ENCODE measurements at regions not wholly inside any gene's neighbourhood (a gene's known extent, or its start where the extent isn't known, plus 50 kb on each side); places are given as distances from the start of the nearest gene placed in this dataset.

DNA sequence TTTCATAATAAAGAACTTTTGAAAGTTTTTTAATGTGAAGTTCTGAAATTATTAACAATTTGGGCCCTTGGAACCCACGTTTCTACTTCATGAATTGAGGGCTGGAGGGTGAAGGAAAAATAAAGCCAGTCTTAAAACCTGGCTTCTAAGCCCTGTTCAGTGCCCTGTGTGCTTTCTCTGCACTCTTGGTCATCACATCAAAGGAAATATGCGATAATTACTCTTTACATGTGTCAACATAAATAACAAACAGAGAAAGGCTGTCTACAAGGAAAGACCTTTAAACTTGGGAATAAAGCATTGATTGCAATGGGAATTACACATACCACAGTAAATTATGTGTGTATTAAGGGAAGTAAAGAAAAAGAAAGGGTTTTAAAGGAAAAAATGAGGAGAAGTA is 150.7 kb upstream of the KLF7 start:
- TF ChIP-seq, protein P1, sequence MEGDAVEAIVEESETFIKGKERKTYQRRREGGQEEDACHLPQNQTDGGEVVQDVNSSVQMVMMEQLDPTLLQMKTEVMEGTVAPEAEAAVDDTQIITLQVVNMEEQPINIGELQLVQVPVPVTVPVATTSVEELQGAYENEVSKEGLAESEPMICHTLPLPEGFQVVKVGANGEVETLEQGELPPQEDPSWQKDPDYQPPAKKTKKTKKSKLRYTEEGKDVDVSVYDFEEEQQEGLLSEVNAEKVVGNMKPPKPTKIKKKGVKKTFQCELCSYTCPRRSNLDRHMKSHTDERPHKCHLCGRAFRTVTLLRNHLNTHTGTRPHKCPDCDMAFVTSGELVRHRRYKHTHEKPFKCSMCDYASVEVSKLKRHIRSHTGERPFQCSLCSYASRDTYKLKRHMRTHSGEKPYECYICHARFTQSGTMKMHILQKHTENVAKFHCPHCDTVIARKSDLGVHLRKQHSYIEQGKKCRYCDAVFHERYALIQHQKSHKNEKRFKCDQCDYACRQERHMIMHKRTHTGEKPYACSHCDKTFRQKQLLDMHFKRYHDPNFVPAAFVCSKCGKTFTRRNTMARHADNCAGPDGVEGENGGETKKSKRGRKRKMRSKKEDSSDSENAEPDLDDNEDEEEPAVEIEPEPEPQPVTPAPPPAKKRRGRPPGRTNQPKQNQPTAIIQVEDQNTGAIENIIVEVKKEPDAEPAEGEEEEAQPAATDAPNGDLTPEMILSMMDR (conservative IDR thresholded peaks at IDR 0.05) = no peak
- TF ChIP-seq EZH2 (IDR thresholded peaks at IDR 0.05; ENCODE audit: low read depth) = no peak

Measured in PC-9 (cell line).